RKO (cell line): ENCODE measurements at regions not wholly inside any gene's neighbourhood (a gene's known extent, or its start where the extent isn't known, plus 50 kb on each side); places are given as distances from the start of the nearest gene placed in this dataset.
"Not testable (repeated sequence)": the region's sequence is repeated elsewhere in the genome, so short reads cannot be mapped to it uniquely, and the experiment has no call there.

Experiments used
- DNase-seq: peaks from one replicate; pipeline ENCODE4 v3.0.0-alpha.2; 2016; ENCODE audit warnings: low spot score

DNA sequence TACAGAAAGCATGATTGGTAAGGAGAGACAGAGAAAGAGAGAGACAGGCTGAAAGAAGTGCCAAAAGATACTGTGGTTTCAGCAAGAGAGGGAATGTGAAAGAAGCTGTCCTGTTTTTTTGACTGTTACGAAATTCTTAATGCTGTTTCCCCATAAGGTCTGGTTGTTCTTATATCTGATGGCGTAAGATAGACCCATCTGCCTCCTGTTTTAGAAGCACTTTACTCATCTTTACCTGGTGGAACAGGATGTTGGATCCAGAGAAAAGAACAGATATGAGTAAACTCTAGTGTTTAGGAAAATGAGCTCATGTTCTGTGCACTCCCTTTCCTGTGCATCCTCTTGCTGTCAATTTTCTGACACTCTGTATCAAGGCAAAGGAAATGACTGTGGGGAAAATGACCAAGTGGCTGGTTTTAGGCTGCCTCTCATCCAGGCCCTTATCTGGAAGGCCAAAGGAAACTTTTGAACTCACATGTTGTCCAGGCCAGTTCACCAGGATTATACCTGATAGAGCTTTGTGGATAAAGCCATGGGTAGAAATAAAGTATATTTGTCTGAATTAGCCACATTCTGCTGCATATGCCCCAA is 311.7 kb upstream of the HTR2C start:
- DNase-seq, result no peak

DNA sequence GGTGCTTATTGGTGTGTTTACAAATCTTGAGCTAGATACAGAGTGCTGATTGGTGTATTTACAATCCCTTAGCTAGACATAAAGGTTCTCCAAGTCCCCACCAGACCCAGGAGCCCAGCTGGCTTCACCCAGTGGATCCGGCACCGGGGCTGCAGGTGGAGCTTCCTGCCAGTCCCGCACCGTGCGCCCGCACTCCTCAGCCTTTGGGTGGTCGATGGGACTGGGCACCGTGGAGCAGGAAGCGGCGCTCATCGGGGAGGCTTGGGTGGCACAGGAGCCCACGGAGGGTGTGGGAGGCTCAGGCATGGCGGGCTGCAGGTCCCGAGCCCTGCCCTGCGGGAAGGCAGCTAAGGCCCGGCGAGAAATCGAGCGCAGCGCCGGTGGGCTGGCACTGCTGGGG is 313.5 kb upstream of the HTR2C start:
- not testable (repeated sequence) for DNase-seq

- no peak for DNase-seq
These were observed 315.2 kb upstream of the HTR2C start for GRCh38 chrX:114268643-114269042.

GRCh38 chrX:114267142-114267541 is 316.7 kb upstream of the HTR2C start:
- DNase-seq, result no peak

GRCh38 chrX:114252186-114252585 is 331.7 kb upstream of the HTR2C start:
- no peak for DNase-seq

DNA sequence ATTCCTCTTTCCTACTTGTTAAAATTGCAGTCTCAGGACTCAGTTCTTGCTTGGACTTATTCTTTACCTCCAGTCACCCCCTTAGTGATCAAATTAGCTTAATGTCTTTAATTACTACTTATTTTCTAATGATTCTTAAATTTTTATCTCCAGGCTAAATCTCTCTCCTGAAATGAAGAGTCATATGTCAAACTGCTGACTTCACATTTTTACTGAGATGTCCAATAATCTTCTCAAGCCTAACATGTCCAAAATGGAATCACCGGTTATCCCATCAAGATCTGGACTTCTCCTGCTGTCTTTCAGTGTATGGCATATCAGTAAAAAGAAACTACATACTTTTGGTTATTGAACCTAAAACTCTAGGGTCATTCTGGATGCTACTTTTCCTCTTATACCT is 332.3 kb upstream of the HTR2C start:
- DNase-seq, result no peak

- DNase-seq, result no peak
These were observed 362.4 kb upstream of the HTR2C start for GRCh38 chrX:114221445-114221844.

GRCh38 chrX:114210879-114211278 is 373.0 kb upstream of the HTR2C start:
- DNase-seq, result no peak

DNA sequence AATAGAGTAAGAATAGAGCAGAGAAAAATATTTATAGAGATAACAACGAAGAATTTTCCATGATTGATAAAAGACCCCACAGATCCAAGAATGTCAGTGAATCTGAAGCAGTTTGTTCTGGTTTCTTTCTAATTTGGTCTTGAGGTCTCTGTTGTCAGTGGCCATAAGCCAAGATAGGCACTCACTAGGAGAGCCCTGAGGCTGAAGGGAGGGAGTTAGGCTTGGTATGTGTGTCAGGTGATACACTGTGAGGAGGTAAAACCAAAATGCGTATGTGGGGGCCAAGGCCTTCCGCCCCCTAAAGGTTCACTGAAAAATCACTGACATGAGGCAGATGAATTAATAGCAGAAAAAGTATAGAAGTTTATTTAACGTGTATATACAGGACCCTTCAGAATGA is 382.3 kb upstream of the HTR2C start:
- no peak for DNase-seq

DNA sequence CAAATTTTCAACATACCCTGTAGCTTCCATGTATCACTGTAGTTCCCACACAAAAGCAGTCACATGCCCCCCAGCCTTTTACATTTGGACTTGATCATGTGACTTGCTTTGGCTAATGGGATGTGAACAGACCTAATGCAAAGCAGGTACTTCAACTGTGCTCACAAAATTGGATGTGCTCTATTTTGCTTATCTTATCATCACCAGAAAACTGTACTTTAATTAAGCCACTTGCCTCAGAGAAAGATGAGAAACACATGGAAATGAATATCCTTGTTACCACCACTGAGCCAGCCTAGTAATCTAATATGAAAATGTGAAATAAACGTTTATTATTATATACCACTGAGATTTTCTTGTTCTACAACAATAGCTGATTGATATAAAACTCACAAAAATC is 402.7 kb upstream of the HTR2C start:
- no peak for DNase-seq

GRCh38 chrX:114178126-114178525 is 405.8 kb upstream of the HTR2C start:
- DNase-seq, result no peak

DNA sequence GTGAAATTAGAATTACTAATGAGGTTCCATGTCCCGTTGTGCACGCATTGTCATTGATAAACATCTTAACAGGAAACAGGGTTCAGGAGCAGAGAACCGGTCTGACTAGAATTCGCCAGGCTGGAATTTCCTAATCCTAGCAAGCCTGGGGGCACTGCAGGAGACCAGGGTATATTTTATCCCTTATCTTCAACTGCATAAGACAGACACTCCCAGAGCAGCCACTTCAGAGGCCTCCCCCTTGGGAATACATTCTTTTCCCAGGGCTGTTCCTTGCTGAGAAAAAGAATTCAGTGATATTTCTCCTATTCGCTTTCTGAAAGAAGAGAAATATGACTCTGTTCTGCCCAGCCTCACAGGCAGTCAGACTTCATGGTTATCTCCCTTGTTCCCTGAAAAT is 416.6 kb upstream of the HTR2C start:
- not testable (repeated sequence) for DNase-seq

DNA sequence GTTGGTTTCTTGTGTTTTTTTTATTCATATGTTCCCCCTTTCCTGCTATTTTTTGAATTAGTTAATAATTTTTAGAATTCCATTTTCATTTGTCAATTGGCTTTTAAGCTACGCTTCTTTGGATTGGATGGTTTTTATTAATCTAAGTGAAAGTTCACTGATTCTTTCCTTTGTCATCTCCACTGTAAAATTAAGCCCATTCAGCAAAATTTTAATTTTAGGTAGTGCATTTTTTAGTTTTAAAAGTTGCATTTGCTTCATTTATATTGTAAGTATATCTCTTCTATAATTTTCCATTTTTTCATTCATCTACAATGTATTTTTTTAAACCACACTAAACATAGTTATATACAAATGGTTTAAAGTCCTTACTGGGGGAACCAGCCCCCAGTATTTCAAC is 417.3 kb upstream of the HTR2C start:
- no peak for DNase-seq

GRCh38 chrX:114165537-114165936 is 418.3 kb upstream of the HTR2C start:
- no peak for DNase-seq

GRCh38 chrX:114162068-114162735 is 421.7 kb upstream of the HTR2C start:
- peak; percentile 1 for DNase-seq

GRCh38 chrX:114152801-114153200 is 431.1 kb upstream of the HTR2C start:
- no peak for DNase-seq

- DNase-seq, result peak; percentile 80
These were observed 431.8 kb upstream of the HTR2C start for GRCh38 chrX:114152130-114152529.

GRCh38 chrX:114134465-114134864 is 449.4 kb upstream of the HTR2C start:
- no peak for DNase-seq

DNA sequence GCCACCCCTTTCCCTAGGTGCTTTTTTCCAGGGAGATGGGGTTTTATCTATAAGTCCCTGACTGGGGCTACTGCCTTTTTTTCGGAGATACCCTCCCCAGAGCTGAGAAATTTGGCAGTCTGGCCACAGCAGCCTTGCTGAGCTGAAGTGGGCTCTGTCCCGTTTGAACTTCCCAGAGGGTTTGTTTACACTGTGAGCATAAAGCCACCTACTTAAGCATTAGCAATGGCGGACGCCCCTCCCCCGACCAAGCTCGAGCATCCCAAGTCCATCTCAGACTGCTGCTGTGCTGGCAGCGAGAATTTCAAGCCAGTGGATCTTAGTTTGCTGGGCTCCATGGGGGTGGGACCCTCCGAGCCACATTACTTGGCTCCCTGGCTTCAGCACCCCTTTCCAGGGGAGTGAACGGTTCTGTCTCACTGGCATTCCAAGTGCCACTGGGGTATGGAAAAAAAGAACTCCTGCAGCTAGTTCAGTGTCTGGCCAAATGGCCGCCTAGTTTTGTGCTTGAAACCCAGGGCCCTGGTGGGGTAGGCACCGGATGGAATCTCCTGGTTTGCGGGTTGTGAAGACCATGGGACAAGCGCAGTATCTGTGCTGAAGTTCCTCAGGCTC is 456.4 kb upstream of the HTR2C start:
- no peak for DNase-seq

- no peak for DNase-seq
These were observed 456.9 kb upstream of the HTR2C start for GRCh38 chrX:114127005-114127404.

GRCh38 chrX:114101081-114101480 is 482.8 kb upstream of the HTR2C start:
- DNase-seq, result no peak

GRCh38 chrX:114097866-114098265 is 486.0 kb upstream of the HTR2C start:
- DNase-seq, result no peak

- no peak for DNase-seq
These were observed 486.5 kb upstream of the HTR2C start for GRCh38 chrX:114097427-114097826.

GRCh38 chrX:114095789-114096188 is 488.1 kb upstream of the HTR2C start:
- DNase-seq, result no peak
